ENCODE measurements at regions not wholly inside any gene's neighbourhood (a gene's known extent, or its start where the extent isn't known, plus 50 kb on each side); places are given as distances from the start of the nearest gene placed in this dataset.

GRCh38 chr10:78528749-78529204 is 495.1 kb downstream of the RPS24 start:
- no peak for DNase-seq

- DNase-seq = no peak
Measured at GRCh38 chr10:78529262-78529661, 495.6 kb downstream of the RPS24 start.

- DNase-seq = no peak
Measured at GRCh38 chr10:78531088-78531487, 497.4 kb downstream of the RPS24 start.

- DNase-seq = no peak
Measured at GRCh38 chr10:78532480-78533042, 498.9 kb downstream of the RPS24 start.

- DNase-seq = no peak
Measured at GRCh38 chr10:78533098-78533497, 499.4 kb downstream of the RPS24 start.

- DNase-seq = no peak
Measured at GRCh38 chr10:78533776-78534175, 500.1 kb downstream of the RPS24 start.

- no peak for DNase-seq
Measured at GRCh38 chr10:78535716-78536218, 502.1 kb downstream of the RPS24 start.

- DNase-seq = no peak
Measured at GRCh38 chr10:78537018-78537417, 503.4 kb downstream of the RPS24 start.

- DNase-seq = no peak
Measured at GRCh38 chr10:78539247-78539766, 505.6 kb downstream of the RPS24 start.

- DNase-seq = no peak
Measured at GRCh38 chr10:78540355-78541076, 506.9 kb downstream of the RPS24 start.

GRCh38 chr10:78541481-78542140 is 507.9 kb downstream of the RPS24 start:
- no peak for DNase-seq

- no peak for DNase-seq
Measured at GRCh38 chr10:78542141-78542489, 508.5 kb downstream of the RPS24 start.

GRCh38 chr10:78542521-78542920 is 508.9 kb downstream of the RPS24 start:
- no peak for DNase-seq

GRCh38 chr10:78543031-78543748 is 509.5 kb downstream of the RPS24 start:
- DNase-seq = no peak

- no peak for DNase-seq
Measured at GRCh38 chr10:78543749-78544362, 510.2 kb downstream of the RPS24 start.

- DNase-seq = no peak
Measured at GRCh38 chr10:78544423-78545090, 510.9 kb downstream of the RPS24 start.

GRCh38 chr10:78545756-78546155 is 512.1 kb downstream of the RPS24 start:
- no peak for DNase-seq

GRCh38 chr10:78547397-78547796 is 513.7 kb downstream of the RPS24 start:
- DNase-seq = no peak

- DNase-seq = no peak
Measured at GRCh38 chr10:78547905-78548304, 514.2 kb downstream of the RPS24 start.

GRCh38 chr10:78548369-78548768 is 514.7 kb downstream of the RPS24 start:
- DNase-seq = no peak

GRCh38 chr10:78549140-78549935 is 515.7 kb downstream of the RPS24 start:
- no peak for DNase-seq
